Hypothalamus (tissue), 51 donors: ENCODE measurements at regions not wholly inside any gene's neighbourhood (a gene's known extent, or its start where the extent isn't known, plus 50 kb on each side); places are given as distances from the start of the nearest gene placed in this dataset.
"Not testable (repeated sequence)": the region's sequence is repeated elsewhere in the genome, so short reads cannot be mapped to it uniquely, and the experiment has no call there.

ENCODE experiments used
- DNase-seq, 51 donors: peaks; one replicate each; lab custom pipeline; 2025; lab: John Stamatoyannopoulos, UW

- DNase-seq = not testable (repeated sequence)
Measured at GRCh38 chr20:30632773-30633172, 624.7 kb upstream of the DEFB115 start.

DNA sequence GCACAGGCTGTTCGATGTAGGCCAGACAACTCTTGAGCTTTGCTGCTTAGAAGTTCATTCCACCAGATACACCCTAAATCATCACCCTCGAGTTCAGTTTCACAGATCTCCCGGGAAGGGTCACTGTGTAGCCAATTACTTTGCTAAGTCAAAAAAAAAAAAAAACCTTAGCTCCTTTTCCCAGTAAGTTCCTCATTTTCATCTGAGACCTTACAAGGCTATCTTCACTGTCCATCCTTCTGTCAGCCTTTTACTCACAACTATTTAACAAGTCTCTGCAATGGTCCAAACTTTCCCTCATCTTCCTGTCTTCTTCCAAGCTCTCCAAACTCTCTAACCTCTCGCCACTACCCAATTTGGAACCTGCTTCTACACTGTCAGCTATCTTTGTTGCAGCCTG lies 615.9 kb upstream of the DEFB115 start:
- not testable (repeated sequence) for DNase-seq

- DNase-seq = not testable (repeated sequence)
Measured at GRCh38 chr20:30660982-30661381, 596.5 kb upstream of the DEFB115 start.

DNA sequence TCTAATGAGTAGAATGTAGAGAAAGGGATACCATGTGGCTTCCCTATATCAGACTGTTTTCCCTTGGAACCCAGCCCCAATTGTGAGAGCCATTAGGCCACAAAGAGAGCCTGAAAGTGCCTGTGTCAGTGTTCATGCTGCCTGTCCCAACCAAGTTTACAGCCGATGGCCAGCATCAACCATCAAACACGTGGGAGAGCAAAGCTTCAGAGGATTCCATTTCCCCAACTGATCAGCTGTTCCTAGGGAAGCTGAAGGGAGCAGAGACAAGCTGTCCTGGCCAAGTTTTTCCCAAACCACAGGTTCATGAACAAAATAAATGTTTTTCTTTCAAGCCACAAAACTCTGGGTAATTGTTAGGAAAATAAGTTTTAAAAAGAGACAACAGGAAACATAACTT lies 589.0 kb upstream of the DEFB115 start:
- DNase-seq = not testable (repeated sequence)

GRCh38 chr20:30669330-30670029 lies 588.0 kb upstream of the DEFB115 start:
- DNase-seq = not testable (repeated sequence)

- DNase-seq = not testable (repeated sequence)
Measured at GRCh38 chr20:30671120-30671519, 586.3 kb upstream of the DEFB115 start.

- DNase-seq = not testable (repeated sequence)
Measured at GRCh38 chr20:30675988-30676564, 581.4 kb upstream of the DEFB115 start.

DNA sequence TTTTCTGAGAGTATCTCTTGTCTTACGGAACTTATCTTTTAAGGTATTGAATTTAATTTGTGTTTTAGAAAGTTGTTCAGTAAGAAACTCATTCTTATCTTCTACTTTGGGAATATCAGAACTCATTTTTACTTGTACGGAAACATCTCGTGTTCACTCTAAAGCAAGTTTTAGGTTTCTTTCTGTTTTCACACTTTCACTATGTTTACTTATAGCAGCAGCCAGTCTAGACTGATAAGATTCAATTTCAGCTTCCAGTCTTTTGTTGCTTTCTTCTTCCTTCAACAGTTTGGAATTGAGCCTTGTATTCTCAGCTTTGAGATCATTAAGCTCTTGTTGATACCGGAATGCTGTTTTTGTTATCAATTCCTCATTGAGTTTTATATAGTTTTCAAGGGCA lies 575.2 kb upstream of the DEFB115 start:
- not testable (repeated sequence) for DNase-seq

- not testable (repeated sequence) for DNase-seq
Measured at GRCh38 chr20:30712861-30713260, 544.6 kb upstream of the DEFB115 start.

DNA sequence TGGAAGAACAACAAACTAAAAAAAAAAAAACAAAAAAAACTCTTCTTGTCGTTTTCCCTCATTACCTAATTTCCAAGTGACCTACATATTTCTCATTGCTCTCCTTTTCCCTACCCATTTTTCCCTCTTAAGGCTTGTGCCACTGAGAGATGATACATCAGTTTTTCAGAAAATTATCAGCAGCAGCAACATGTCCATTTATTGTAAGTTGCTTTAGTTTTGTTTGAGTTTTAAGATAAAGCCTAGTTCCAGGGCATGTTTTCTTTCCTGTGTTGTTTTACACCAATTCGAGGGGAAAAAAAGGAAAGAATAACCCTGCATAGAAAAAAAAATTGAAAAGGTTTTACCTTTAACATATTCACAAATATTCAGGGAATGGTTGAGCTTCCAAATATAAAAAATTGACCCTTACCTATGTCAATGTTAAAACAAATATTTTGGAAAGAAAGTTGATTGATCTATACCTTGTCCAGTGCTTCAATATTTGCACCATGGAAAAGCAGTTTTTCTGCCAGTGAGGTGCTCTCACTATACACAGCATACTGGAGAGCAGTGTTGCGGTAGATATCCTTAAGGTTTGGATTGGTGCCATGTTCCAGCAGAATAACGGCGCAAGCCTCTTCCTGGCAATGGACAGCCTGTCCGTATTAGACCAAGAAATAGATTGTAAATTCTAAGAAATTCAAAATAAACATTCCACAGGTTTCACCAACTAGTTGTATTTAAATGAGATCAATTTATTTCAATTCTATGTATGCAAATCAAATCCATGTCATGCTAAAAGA lies 537.9 kb upstream of the DEFB115 start:
- DNase-seq = not testable (repeated sequence)

DNA sequence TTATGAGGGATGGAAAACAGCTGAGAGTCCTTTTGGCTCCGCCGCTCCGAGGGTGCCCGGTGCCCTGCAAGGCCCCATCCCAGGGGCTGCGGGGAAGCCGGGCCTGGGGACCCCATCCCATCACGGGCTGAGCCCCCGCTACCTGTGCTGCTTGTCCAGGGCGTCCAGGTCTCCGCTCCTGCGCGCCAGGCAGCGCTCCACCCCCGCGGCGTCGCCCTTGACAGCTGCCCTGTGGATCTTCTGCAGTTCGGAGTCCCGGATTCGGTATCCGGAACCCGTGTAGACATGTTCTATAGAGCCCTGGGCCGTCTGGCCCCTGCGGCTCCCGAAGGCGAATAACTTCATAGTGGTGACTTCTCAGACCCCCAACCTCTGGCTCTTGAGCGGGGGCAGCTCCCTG lies 534.0 kb upstream of the DEFB115 start:
- not testable (repeated sequence) for DNase-seq

DNA sequence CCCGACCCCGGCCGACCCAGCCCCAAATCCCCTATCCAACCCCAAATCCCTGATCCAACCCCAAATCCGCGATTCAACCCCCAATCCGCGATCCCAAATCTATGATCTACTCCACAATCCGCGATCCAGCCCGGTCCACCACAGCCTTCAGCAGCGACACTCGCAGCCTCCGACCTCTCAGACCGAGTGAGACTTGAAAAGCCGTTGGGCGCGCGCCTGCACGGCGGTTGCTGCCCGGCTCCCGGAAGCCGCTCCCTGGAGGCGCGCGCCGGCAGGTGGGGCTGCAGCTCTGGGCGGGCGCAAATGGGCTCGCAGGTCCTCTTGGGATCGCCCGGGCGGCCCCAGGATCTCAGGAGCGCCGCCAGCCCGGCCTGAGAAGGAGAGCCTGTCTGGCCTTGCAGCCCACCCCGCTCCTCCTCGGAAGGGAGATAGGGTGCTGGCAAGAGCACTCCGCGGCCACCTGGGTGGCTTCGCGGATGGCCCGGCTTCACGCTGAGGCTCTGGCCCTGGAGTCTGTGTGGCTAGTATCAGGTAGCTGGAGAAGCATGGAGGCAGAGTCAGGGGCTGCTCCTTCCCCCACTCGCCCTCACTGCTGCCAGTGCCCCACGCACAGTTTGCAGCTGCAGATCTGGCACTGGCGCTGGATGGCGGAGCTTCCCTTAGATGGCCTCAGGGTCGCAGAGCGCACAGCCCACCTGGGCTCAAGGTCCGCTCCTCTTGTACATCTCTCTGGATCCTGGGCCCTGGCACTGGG lies 533.4 kb upstream of the DEFB115 start:
- DNase-seq = peak in 16 of 51 donors; percentile 1 to 43 (median 20)

GRCh38 chr20:30724688-30725074 lies 532.8 kb upstream of the DEFB115 start:
- not testable (repeated sequence) for DNase-seq

DNA sequence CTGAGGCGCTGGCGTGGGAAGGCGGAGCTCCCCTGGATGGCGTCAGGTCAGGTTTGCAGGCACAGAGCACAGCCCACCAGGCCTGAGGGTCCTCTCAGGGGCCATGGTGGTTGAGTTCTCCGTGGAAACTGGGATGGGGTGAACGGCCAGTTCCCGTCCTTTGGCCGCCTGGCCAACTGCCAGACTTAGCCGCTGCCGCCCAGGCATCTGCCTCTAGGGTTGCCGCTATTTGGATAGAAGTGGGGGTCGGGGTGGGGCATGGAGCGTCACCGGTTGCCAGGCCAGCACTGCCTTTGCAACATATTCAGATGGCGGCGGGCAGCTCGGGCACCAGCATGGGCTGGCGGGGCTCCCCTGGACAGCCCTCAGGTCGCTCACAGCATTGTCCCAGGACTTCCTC lies 532.3 kb upstream of the DEFB115 start:
- DNase-seq = not testable (repeated sequence)

GRCh38 chr20:30728271-30728885 lies 529.1 kb upstream of the DEFB115 start:
- not testable (repeated sequence) for DNase-seq
